HG03354 (cell line): ENCODE measurements at regions not wholly inside any gene's neighbourhood (a gene's known extent, or its start where the extent isn't known, plus 50 kb on each side); places are given as distances from the start of the nearest gene placed in this dataset.
A peak's percentile ranks its signal among the peaks of the same experiment; 100 is the strongest.

Source experiments
- ATAC-seq: cut with Tn5 transposase; IDR thresholded peaks from one replicate; pipeline ENCODE4 v1.9.1; 2021; ENCODE audit warnings: mild to moderate bottlenecking; ENCODE audit not compliant: unreplicated experiment, poor library complexity, severe bottlenecking

- no peak for ATAC-seq
These were observed 284.1 kb downstream of the NFKBIZ start for GRCh38 chr3:102133376-102133775.

GRCh38 chr3:102135316-102135715 lies 286.0 kb downstream of the NFKBIZ start:
- no peak for ATAC-seq

- no peak for ATAC-seq
These were observed 286.9 kb downstream of the NFKBIZ start for GRCh38 chr3:102136183-102136582.

GRCh38 chr3:102140116-102140515 lies 290.8 kb downstream of the NFKBIZ start:
- ATAC-seq: no peak

- ATAC-seq: no peak
These were observed 292.0 kb downstream of the NFKBIZ start for GRCh38 chr3:102141096-102141927.

GRCh38 chr3:102141928-102142239 lies 292.6 kb downstream of the NFKBIZ start:
- no peak for ATAC-seq

- ATAC-seq: no peak
These were observed 292.3 kb upstream of the ZPLD1 start for GRCh38 chr3:102142379-102143060.

GRCh38 chr3:102143536-102143935 lies 291.3 kb upstream of the ZPLD1 start:
- no peak for ATAC-seq

- no peak for ATAC-seq
These were observed 290.8 kb upstream of the ZPLD1 start for GRCh38 chr3:102144063-102144462.

GRCh38 chr3:102148598-102149337 lies 286.0 kb upstream of the ZPLD1 start:
- ATAC-seq: no peak

GRCh38 chr3:102151935-102152334 lies 282.9 kb upstream of the ZPLD1 start:
- ATAC-seq: no peak

GRCh38 chr3:102156426-102156825 lies 278.4 kb upstream of the ZPLD1 start:
- no peak for ATAC-seq

GRCh38 chr3:102158080-102158740 lies 276.6 kb upstream of the ZPLD1 start:
- ATAC-seq: no peak

- ATAC-seq: peak; percentile 53
These were observed 274.9 kb upstream of the ZPLD1 start for GRCh38 chr3:102159810-102160451.

- no peak for ATAC-seq
These were observed 273.3 kb upstream of the ZPLD1 start for GRCh38 chr3:102161384-102162006.

GRCh38 chr3:102162251-102162650 lies 272.6 kb upstream of the ZPLD1 start:
- no peak for ATAC-seq

GRCh38 chr3:102163039-102163817 lies 271.6 kb upstream of the ZPLD1 start:
- ATAC-seq: no peak

GRCh38 chr3:102163818-102164154 lies 271.0 kb upstream of the ZPLD1 start:
- ATAC-seq: no peak

- no peak for ATAC-seq
These were observed 269.4 kb upstream of the ZPLD1 start for GRCh38 chr3:102165367-102165766.
